ENCODE measurements at regions not wholly inside any gene's neighbourhood (a gene's known extent, or its start where the extent isn't known, plus 50 kb on each side); places are given as distances from the start of the nearest gene placed in this dataset.

DNA sequence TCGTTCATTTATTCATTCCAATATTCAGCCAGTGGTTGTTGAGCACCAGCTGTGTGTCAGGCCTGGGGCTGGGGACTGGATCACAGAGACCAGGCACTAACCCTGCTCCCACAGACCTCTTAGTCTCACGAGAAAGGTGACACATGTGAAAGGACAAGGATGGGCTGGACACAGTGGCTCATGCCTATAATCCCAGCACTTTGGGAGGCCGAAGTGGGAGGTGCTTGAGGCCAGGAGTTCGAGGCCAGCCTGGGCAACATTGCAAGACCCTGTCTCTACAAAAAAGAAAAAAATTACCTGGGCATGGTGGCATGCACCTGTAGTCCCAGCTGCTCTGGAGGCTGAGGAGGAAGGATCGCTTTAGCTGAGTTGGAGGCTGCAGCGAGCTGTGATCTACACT is 105.9 kb upstream of the SDK1 start:
- DNase-seq (ENCODE audit: low read depth): no peak

DNA sequence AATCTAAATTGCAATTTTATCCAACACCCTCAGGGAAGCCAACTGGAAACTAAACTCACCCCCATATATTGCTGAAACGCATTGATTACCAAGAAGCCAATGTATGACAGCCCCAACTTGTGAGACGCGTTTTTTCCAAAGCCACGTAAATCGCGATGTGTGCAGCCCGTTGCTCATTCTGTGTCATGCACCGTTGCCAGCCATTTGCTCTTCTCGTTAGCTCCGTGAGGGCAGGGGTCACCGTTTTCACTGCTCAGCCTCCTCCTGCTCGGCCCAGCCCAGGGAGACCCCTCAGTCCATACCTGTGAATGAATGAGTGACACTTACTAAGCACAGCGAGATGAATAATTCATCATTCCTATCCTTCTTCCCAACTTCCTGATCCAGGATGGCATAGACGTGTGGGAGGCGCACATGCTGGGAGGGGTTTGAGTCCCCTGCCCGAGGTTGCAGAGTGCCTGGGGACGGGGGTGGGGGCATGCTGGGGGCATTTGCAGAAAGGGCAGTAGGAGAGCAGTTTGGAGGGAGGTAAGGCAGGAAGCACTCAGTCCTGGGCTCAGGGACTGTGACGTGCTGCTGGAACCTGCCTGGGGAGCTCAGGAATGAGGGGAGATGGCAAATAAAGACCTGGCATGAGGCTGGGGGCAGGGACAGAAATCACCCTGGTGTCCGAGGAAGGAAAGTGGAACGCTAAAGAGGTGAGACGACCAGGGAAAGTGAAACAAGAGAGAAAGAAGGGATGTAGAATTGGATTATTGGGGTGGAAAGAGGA is 104.2 kb upstream of the SDK1 start:
- DNase-seq (ENCODE audit: low read depth): no peak

DNA sequence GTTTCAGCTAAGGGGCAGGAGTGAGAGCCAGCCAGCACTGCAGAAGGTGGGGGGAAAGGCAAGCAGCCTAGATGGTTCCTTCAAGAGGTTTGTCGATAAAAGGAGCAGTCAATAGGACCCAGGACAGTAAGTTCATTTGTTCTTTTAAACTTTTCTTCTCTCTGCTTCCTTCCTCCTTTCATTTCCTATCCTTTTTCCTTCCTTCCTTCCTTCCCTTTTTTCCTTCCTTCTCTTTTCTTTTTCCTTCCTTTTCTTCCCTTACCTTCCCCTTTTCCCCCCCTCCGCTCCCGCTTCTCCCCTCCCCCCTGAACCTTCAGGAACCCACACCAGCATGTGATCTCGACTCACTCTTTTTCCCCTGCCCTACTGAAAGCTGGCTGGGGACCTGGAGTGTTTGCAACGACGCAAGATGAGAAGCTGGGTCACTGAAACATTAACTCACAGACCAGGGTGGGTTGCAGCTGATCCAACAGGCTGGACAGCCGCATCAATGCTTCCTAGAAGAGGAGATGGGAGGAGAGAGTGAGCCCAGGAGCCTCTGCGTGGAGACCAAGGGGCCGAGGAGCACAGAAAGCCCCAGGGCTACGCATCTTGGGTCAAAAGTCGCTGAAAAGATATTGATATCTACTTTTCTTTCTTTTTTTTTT is 103.4 kb upstream of the SDK1 start:
- no peak for DNase-seq (ENCODE audit: low read depth)

DNA sequence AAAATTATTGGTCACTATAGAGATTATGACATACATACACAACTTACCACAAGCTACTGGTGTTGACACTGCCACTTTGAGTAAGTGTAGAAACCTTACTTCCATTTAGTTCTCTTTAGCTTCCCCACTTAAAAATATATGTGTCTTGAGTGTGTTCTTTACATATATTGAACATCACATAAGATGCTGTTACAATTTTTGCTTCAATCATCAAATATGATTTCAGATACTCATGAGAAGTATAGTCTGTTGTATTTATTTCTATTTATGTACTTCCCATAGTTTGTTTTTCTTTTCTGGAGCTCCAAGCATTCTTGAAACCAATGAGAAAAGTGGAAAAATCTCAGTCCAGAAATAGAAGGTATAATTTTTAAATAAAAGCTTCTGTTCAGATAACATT is 102.7 kb upstream of the SDK1 start:
- no peak for DNase-seq (ENCODE audit: low read depth)

DNA sequence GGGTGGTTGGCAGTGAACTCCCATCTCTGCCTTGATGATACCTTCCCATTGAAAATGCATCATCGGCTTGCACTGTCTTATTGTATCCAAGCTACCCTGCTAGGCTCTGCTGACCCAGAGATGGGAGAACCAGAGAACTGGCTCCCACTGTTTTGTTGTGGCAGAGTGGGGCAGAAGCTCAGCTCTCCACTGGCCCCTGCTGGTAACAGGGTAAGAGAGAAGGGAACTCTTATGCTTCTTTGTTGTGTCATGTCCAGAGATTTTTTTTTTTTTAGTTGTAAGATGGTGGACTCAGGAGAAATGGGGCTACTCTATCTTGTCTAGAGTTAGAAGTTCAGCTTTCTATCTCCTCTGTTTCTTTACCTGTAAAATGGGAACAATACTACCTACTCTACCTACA is 100.5 kb upstream of the SDK1 start:
- no peak for DNase-seq (ENCODE audit: low read depth)

DNA sequence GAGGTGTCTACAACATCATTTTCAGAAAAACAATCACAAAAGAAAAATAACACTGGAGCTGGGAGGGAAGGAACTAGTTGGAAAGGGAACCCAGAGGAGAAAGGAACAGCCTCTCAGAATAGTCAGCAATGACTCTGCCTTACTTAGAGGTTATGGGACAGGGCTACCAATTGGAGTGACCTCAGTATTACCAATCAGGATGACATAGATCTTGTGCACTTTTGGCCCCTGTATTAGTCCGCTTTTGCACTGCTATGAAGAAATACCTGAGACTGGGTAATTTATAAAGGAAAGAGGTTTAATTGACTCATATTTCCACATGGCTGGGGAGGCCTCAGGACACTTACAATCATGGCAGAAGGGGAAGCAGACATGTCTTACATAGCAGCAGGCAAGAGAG is 99.7 kb upstream of the SDK1 start:
- DNase-seq (ENCODE audit: low read depth): no peak

DNA sequence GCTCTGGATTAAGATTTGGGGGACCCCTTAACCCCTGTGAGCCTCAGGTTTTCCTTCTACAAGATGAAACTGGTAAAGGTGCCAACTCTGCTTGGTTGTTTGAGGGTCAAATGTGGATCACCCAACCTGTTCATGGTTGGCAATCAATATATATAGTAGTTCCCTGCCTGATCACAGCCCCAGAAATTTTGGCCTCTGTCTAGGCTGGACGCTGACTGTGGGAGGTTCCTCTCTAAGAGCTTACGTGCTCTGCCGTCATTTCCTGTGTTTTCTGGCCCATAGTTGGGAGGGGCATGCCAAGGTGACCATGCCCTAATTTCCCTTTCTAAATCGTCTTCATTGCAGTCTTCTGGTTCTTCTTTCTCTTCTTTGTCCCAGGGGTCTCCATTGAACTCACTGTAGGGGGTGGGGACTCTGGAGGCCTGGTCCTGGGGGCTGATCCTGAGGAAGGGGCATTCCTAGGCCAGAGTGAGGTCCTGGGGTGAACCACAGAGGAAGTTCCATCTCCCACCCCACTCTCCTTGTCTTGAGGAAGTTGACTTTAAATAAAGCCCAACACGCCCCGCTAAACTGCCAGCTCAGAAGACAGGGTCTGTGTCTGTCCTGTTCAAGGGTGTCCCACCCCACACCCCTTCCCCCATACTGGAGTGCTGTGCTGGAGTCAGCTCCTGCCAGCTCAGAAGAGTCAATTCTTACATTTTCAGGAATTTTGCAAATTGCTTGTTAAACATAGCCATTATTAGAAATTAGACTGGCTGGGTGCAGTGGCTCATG is 98.9 kb upstream of the SDK1 start:
- DNase-seq (ENCODE audit: low read depth): no peak

DNA sequence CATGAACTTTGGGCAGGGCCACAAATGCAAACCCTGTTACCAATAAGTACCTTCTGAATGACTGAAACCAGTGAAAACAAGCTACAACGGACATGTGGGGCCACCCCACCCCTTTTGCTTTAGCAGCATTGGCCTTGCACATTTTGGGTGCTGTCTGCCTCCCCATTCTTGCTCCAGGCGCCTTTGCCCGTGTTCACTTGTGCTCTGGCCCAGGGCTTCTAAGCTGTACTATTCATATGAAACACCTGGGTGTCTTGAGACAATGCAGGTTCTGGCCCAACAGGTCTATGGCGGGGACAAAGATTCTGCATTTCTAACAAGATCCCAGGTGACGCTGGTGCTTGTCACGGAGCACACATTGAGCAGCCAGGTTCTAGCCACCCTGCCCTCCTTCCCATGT is 96.5 kb upstream of the SDK1 start:
- DNase-seq (ENCODE audit: low read depth): no peak

DNA sequence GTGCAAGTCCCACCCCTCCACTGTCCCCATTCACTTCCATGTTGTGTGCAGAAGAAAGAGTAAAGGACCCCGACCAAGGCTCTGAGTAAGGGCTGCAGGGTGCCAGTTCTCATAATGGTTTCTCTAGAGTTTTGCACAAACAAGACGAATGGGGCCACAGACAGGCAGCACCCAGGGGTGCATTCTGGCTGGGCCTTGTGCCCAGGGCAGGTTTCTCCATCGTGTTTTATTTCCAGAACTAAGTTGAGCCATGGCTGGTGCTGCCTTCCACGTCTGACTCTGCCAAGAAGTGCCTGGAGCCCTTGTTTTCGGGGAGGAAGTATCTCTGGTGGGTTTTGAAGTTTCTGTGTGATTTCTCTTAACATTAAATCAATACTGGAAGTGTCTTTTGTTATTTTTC is 95.0 kb upstream of the SDK1 start:
- no peak for DNase-seq (ENCODE audit: low read depth)

DNA sequence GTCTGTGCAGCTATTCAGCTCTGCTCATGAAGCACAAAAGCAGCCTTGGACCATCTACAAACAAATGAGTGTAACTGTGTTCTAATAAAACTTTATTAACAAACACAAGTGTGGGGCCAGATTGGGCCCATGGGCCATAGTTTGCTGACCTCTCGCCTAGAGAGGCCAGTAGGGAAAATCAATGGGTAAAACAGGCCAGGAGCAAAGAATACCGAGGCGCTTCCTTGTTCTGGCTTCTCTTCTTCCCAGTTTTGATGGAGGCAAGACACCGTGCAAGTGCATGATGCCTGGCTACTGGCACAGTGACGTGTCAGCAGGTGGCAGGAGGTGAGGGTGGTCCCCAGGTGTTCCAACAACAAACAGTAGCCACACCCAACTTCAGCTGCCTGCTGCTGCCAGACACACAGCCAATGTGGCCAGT is 94.3 kb upstream of the SDK1 start:
- DNase-seq (ENCODE audit: low read depth): no peak

DNA sequence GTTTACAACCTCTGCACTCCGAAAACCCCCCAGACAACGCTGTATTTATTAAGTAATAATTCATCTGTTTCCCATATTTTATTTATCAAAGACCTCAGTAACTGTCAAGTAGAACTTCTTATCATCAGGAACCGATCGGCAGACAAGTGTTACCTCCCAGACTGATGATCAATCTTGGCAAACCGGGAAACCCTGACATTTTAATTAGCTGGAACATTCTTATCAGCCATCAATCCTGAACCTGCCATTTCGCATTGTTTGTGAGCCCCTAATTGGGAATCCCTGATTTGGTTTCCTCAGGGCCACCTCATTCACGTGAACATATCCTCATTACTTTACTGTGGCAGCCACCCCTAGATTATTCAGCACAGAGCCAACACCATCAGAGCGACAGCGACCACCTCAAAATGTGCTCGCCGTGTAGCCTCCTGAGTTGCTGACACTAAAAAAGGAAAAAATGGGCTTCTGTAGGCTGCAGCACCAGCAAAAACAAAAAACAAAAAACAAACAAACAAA is 93.6 kb upstream of the SDK1 start:
- DNase-seq (ENCODE audit: low read depth): no peak

DNA sequence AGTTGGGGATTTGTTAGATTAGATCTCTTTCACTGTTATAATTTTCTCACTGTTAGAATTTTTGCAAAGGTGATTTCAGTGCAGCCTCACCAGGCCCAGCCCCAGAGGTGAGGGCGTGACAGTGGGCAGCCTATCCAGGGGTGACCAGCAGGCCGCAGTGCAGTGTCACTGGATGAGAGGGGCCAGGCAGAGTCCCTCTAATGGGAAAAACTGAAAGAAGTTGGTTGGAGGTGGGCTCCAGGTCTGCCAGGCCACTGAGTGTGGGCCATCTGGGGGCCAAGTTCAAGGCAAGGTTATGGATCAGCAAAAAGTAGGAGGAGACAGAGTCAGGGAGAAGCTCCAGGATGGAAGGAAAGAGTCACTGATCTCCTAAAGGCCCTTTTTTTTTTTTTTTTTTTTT is 90.5 kb upstream of the SDK1 start:
- no peak for DNase-seq (ENCODE audit: low read depth)

DNA sequence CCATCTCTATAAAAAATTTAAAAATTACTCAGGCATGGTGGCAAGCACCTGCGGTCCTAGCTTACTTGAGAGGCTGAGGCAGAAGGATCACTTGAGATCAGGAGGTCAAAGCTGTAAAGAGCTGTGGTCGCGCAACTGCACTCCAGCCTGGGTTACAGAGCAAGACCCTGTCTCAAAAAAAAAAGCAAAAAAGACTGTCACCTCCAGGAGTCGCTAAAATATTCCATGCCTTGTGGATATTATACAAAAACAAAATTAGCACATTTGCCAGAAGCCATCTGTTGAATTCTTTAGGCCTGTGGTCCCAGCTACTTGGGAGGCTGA is 87.0 kb upstream of the SDK1 start:
- no peak for DNase-seq (ENCODE audit: low read depth)

DNA sequence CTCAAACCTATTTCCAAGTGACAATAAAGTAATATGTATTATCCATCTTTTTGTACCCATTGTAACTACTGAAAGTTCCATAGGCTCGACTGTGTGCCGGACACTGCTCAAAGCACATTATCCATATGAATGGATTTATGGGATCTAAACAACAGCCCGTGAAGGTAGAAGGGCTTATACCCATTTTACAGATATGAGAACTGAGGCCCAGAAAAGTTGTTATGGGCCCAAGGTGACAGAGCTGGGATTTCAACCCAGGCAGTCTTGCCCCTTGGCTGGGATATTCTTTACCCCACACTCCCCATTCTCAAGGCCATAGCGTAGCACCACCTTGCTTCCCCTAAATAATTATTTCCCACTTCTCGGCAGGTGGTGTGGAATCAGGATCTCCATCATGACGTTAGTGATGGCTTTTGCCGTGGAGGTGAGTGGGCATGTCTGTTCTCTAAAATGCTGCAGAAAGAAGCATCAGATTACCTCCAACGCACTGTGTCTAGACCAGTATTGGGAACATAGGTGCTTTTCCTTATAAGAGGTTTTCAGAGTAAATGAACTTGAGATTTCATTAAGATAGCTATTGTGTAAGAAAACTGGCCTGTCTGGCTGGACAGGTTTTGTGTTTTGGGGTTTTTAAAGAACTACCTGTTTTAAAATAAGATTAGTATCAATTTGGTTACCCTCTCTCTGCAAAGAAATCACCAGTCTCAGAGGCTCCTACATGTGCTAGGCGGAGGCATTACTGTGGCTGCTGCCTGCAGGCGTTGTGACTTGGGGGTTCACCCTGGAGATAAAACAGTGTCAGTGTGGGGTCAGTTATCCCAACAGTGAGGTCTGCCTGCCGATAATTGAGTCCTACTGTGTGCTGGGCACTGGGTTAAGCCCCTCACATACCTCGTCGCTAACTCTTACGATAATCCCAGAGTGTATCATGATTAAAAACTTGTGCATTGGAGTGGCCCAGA is 85.1 kb upstream of the SDK1 start:
- no peak for DNase-seq (ENCODE audit: low read depth)

DNA sequence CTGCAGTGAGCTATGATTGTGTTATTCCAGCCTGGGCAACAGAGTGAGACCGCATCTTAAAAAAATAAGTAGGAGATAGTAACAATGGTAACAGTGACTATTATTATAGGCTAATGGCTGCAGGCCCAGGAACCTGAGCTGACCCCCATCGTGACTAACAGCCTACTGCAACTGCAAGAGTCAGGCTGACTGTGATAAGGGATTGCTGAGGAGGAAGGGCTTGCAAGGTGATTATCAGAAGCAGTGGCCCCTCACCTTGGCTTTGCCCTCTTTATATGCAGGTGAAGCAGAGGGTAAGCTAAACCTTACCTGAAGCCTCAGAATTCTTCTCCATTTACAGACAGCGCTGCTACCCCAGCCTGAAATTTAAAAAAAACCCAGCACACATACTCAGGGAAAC is 83.9 kb upstream of the SDK1 start:
- DNase-seq (ENCODE audit: low read depth): no peak

DNA sequence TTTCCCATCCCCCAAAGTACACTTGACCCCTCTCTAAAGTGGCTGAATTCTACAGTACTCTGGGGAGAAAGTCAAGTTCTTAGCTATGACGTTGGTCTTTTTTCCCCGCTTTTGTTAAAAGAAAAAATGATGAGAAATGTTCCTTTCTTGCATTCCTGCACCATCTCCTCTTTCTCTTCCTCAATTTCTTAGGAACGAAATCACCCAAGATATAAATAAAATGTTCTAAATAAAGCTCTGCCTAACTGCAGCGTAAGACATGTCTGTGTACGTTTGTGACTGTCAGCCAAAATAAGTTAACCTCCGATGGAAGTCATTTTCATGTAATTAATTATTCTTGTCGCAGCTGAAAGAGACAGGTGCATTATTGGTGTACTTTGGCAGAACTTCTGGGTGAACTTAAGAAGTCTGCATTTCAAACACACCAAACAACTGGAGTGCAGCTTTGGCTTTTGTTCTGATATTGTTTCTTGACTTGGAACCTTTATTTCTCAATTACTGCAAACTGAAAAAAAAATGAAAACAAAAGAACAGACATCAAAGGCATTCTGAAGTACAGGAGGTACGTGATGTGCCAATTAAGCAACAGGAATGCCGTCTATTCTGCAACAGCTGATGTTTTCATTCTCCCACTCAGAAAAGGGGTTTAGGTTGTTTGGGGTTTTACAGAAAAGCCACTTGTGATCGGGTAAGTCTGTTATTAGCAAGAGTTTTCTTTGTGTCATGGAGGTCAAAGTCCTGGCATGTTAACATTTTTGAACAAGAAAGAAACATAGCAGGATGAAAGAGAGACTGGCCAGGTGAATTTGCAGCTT is 82.4 kb upstream of the SDK1 start:
- no peak for DNase-seq (ENCODE audit: low read depth)

DNA sequence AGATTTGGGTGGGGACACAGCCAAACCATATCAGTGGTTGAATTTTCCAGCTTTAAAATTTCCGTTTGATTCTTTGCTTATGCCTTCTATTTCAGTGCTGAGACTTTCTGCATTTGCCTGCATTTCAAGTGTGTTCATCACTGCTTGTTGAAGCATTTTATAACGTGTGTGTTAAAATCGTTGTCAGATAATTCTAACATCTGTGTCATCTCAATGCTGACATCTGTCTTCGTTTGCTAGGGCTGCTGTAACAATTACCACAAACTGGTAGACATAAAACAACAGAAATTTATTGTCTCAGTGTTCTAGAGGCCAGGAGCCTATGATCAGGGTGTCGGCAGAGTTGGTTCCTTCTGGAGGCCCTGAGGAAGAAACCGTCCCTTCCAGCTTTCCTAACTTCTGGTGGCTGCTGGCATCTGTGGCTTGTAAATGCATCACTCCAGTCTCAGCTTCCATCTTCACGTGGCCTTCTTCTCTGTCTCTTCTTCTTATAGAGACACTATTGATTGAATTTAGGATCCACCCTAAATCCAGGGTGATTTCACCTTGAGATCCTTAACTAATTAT is 71.1 kb upstream of the SDK1 start:
- no peak for DNase-seq (ENCODE audit: low read depth)

DNA sequence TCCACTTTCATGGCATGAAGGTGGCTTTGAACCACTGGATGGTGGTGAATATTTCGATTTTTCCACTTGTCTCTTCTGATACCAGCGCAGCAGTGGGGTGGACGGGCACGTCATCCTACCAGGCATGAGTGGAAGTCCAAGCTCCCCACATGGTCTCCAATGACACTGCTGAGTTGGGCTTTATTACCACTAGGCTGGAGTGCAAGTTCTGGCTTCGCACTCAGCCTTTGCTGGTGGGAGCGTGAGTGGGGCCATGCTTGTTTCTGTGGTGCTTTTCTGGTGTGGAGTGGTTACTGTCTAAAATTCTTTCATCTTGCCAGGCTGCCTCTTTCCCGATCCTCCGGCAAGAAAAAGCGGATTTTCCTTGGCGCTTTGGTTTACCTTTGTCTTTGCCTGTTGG is 70.1 kb upstream of the SDK1 start:
- no peak for DNase-seq (ENCODE audit: low read depth)

DNA sequence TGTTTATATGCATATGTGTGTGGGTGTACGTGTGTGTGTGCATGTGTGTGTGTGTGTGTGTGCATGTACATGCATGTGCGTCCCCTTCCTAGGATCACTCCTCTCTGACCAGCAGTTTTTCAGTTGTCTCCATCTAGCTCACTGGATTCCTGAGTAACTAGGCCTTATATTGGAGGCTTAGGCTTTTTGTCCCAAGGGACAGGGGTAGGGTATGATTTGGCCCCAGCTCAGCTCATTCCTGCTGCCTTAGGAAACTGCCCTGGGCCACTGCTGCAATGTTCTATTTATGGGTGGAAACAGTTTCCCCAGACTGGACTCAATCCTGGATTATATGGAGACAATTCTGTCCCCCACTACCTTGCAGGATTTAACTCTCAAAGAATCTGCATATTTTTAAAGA is 68.8 kb upstream of the SDK1 start:
- peak; percentile 78 for DNase-seq (ENCODE audit: low read depth)

DNA sequence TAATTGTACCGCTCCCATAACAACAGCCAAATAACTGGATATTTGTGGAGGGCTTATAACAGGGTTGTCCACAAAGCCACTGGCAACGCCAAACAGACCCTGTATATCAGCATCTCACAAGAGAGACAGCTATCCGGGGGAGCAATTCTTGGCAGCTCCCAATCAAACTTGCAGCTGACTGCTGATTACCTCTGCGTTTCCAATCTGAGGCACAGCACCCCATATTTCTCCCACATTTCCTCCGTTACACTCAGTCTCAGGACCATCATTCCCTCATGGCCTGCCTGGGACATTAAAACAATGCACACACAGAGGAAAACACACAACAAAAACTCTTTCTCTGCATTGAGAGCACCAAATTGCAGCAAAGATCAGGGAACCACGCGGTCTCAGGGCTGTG is 67.8 kb upstream of the SDK1 start:
- DNase-seq (ENCODE audit: low read depth): no peak

DNA sequence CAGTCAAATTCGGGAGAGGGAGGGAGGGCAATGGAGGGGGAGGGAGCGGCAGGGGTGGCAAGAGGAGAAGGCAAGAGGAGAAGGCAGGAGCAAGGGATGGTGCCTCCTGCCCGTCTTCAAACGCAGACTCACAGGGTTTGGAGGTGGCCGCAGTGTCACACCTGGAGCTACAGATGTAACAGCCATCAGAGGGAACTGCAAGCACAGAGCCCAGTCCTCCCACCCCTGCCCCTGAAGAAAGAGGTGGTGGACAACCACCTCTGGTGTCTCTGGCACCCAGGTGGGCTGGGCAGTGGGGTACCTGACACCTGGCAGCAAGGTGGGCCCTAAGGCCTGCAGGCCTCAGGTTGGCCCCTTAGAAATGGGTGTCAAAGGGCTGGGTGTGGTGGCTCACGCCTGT is 67.0 kb upstream of the SDK1 start:
- DNase-seq (ENCODE audit: low read depth): no peak
